Ectodermal cell (in vitro differentiated cells): ENCODE measurements at regions not wholly inside any gene's neighbourhood (a gene's known extent, or its start where the extent isn't known, plus 50 kb on each side); places are given as distances from the start of the nearest gene placed in this dataset.
A peak's percentile ranks its signal among the peaks of the same experiment; 100 is the strongest.

Experiments used
- H3K27ac ChIP-seq: 2 replicates; pipeline ENCODE4 v1.7.0; 2013; ENCODE audit warnings: mild to moderate bottlenecking, low read depth, low read length; ENCODE audit not compliant: insufficient read depth, poor library complexity, severe bottlenecking
- H3K27me3 ChIP-seq: 2 replicates; pipeline ENCODE4 v1.7.0; 2013; ENCODE audit warnings: mild to moderate bottlenecking, low read length; ENCODE audit not compliant: insufficient read depth, control insufficient read depth, poor library complexity, severe bottlenecking
- H3K36me3 ChIP-seq: one replicate; pipeline ENCODE4 v1.7.0; 2013; ENCODE audit warnings: low read length; ENCODE audit not compliant: control insufficient read depth, insufficient read depth
- H3K4me1 ChIP-seq: one replicate; pipeline ENCODE4 v1.7.0; 2013; ENCODE audit warnings: low read length; ENCODE audit not compliant: control insufficient read depth, insufficient read depth
- H3K4me3 ChIP-seq: 2 replicates; pipeline ENCODE4 v1.7.0; 2013; ENCODE audit warnings: low read depth, low read length, control low read depth; ENCODE audit not compliant: insufficient read depth
- H3K9me3 ChIP-seq: 2 replicates; pipeline ENCODE4 v1.7.0; 2013; ENCODE audit warnings: mild to moderate bottlenecking, low read length, moderate library complexity; ENCODE audit not compliant: control insufficient read depth
- WGBS, 2 experiments: methylation state at CpG; one replicate each; pipeline ENCODE4 v1.1.7; 2013; ENCODE audit warnings: missing lambda C conversion rate in 2 of 2; 5-methylcytosine and 5-hydroxymethylcytosine counted together

- Histone ChIP-seq H3K27me3 (no peaks in the 10 kb centered on the region), H3K4me1 (peaks cover 5% of the 10 kb centered on the region), H3K4me3 (no peak overlapping the region), H3K9me3 (no peaks in the 10 kb centered on the region), H3K27ac (no peak overlapping the region), H3K36me3 (no peaks in the 10 kb centered on the region)
- 72 to 74% methylated on average over 13 of the region's 13 CpGs for WGBS, 2 experiments
These were observed 80.9 kb upstream of the IGFBP5 start for GRCh38 chr2:216776066-216776850.

- H3K27me3 ChIP-seq = no peaks in the 10 kb centered on the region
- no peak overlapping the region for H3K27ac ChIP-seq
- peaks cover 9% of the 10 kb centered on the region for H3K4me1 ChIP-seq
- H3K36me3 ChIP-seq = no peaks in the 10 kb centered on the region
- no peak overlapping the region for H3K4me3 ChIP-seq
- no peaks in the 10 kb centered on the region for H3K9me3 ChIP-seq
- WGBS, 2 experiments = 93 to 94% methylated on average over 5 of the region's 5 CpGs
These were observed 79.7 kb upstream of the IGFBP5 start for GRCh38 chr2:216775043-216775453.

- WGBS, 2 experiments = 90 to 94% methylated on average over 5 of the region's 5 CpGs
- no peaks in the 10 kb centered on the region for H3K36me3 ChIP-seq
- H3K27ac ChIP-seq = no peak overlapping the region
- peaks cover 13% of the 10 kb centered on the region for H3K4me1 ChIP-seq
- no peaks in the 10 kb centered on the region for H3K27me3 ChIP-seq
- no peaks in the 10 kb centered on the region for H3K9me3 ChIP-seq
- H3K4me3 ChIP-seq = no peak overlapping the region
These were observed 79.3 kb upstream of the IGFBP5 start for GRCh38 chr2:216774620-216775019.

- H3K27ac ChIP-seq = no peak overlapping the region
- no peaks in the 10 kb centered on the region for H3K9me3 ChIP-seq
- H3K4me1 ChIP-seq = peaks cover 13% of the 10 kb centered on the region
- no peaks in the 10 kb centered on the region for H3K36me3 ChIP-seq
- no peaks in the 10 kb centered on the region for H3K27me3 ChIP-seq
- 96 to 97% methylated on average over 6 of the region's 6 CpGs for WGBS, 2 experiments
- H3K4me3 ChIP-seq = no peak overlapping the region
These were observed 78.8 kb upstream of the IGFBP5 start for GRCh38 chr2:216774180-216774579.

- Histone ChIP-seq H3K27ac (no peak overlapping the region), H3K9me3 (no peaks in the 10 kb centered on the region), H3K36me3 (no peaks in the 10 kb centered on the region), H3K4me1 (peaks cover 13% of the 10 kb centered on the region), H3K4me3 (no peak overlapping the region), H3K27me3 (no peaks in the 10 kb centered on the region)
- WGBS, 2 experiments = 86 to 90% methylated on average over 8 of the region's 8 CpGs
These were observed 77.7 kb upstream of the IGFBP5 start for GRCh38 chr2:216773072-216773471.

GRCh38 chr2:216770717-216771116 lies 75.4 kb upstream of the IGFBP5 start:
- no peak overlapping the region for H3K4me3 ChIP-seq
- WGBS, 2 experiments = 91 to 93% methylated on average over 2 of the region's 2 CpGs
- peaks cover 22% of the 10 kb centered on the region for H3K4me1 ChIP-seq
- H3K36me3 ChIP-seq = no peaks in the 10 kb centered on the region
- no peaks in the 10 kb centered on the region for H3K9me3 ChIP-seq
- no peak overlapping the region for H3K27ac ChIP-seq
- no peaks in the 10 kb centered on the region for H3K27me3 ChIP-seq

- Histone ChIP-seq H3K4me3 (no peak overlapping the region), H3K9me3 (no peaks in the 10 kb centered on the region), H3K36me3 (no peaks in the 10 kb centered on the region), H3K27ac (no peak overlapping the region), H3K4me1 (peaks cover 22% of the 10 kb centered on the region), H3K27me3 (no peaks in the 10 kb centered on the region)
- WGBS, 2 experiments = 44 to 45% methylated on average over 3 of the region's 3 CpGs
These were observed 74.7 kb upstream of the IGFBP5 start for GRCh38 chr2:216770050-216770449.

- Histone ChIP-seq H3K9me3 (no peaks in the 10 kb centered on the region), H3K27ac (no peak overlapping the region), H3K36me3 (no peaks in the 10 kb centered on the region)
These were observed 74.3 kb upstream of the IGFBP5 start for GRCh38 chr2:216769626-216770025.

GRCh38 chr2:216768908-216769411 lies 73.6 kb upstream of the IGFBP5 start:
- 85 to 96% methylated on average over 3 of the region's 3 CpGs for WGBS, 2 experiments
- H3K27ac ChIP-seq = no peak overlapping the region
- H3K9me3 ChIP-seq = no peaks in the 10 kb centered on the region
- H3K4me1 ChIP-seq = peaks cover 22% of the 10 kb centered on the region
- H3K4me3 ChIP-seq = no peak overlapping the region
- H3K36me3 ChIP-seq = no peaks in the 10 kb centered on the region
- H3K27me3 ChIP-seq = no peaks in the 10 kb centered on the region

More at GRCh38 chr2:216769626-216770025, 74.3 kb upstream of the IGFBP5 start:
- no peak overlapping the region for H3K4me3 ChIP-seq
- H3K4me1 ChIP-seq = peaks cover 22% of the 10 kb centered on the region
- no peaks in the 10 kb centered on the region for H3K27me3 ChIP-seq

GRCh38 chr2:216765761-216766262 lies 70.5 kb upstream of the IGFBP5 start:
- H3K27ac ChIP-seq = peak overlapping the region; percentile 81
- H3K4me3 ChIP-seq = no peak overlapping the region
- H3K36me3 ChIP-seq = no peaks in the 10 kb centered on the region
- no peaks in the 10 kb centered on the region for H3K9me3 ChIP-seq
- WGBS, 2 experiments = 0 to 3% methylated on average over 11 of the region's 11 CpGs
- peaks cover 22% of the 10 kb centered on the region for H3K4me1 ChIP-seq
- no peaks in the 10 kb centered on the region for H3K27me3 ChIP-seq
